KMS-11 (cell line): ENCODE measurements at regions not wholly inside any gene's neighbourhood (a gene's known extent, or its start where the extent isn't known, plus 50 kb on each side); places are given as distances from the start of the nearest gene placed in this dataset.

Experiments
- H2AFZ ChIP-seq: fragments of 200-600 bp; sonication (generic); 2 replicates; pipeline ENCODE4 v1.6.1; 2016; ENCODE audit warnings: antibody characterized with exemption, mixed run types, low read depth
- H3K27ac ChIP-seq: fragments of 200-600 bp; sonication (generic); 2 replicates; pipeline ENCODE4 v1.6.1; 2016; ENCODE audit warnings: mild to moderate bottlenecking, mixed run types
- H3K27me3 ChIP-seq: fragments of 200-600 bp; sonication (generic); 2 replicates; pipeline ENCODE4 v1.6.1; 2017; ENCODE audit warnings: mild to moderate bottlenecking, low read depth, mixed run types, moderate library complexity; ENCODE audit not compliant: insufficient read depth
- H3K36me3 ChIP-seq: fragments of 200-600 bp; sonication (generic); 2 replicates; pipeline ENCODE4 v1.6.1; 2017; ENCODE audit warnings: mild to moderate bottlenecking, mixed run types; ENCODE audit not compliant: insufficient read depth
- H3K4me1 ChIP-seq: fragments of 200-600 bp; sonication (generic); 2 replicates; pipeline ENCODE4 v1.6.1; 2016; ENCODE audit warnings: mild to moderate bottlenecking, low read depth, mixed run types; ENCODE audit not compliant: poor library complexity, severe bottlenecking
- H3K4me2 ChIP-seq: fragments of 200-600 bp; sonication (generic); 2 replicates; pipeline ENCODE4 v1.7.0; 2016; ENCODE audit warnings: mild to moderate bottlenecking, mixed run types
- H3K4me3 ChIP-seq: fragments of 200-600 bp; sonication (generic); IDR thresholded peaks from 2 replicates; pipeline ENCODE4 v1.6.1; 2017; ENCODE audit warnings: low read depth, low read length, mixed read lengths; ENCODE audit not compliant: insufficient read depth
- H3K79me2 ChIP-seq: fragments of 200-600 bp; sonication (generic); 2 replicates; pipeline ENCODE4 v1.6.1; 2016; ENCODE audit warnings: low read depth, mixed run types; ENCODE audit not compliant: insufficient read depth
- H3K9ac ChIP-seq: fragments of 200-600 bp; sonication (generic); 2 replicates; pipeline ENCODE4 v1.6.1; 2016; ENCODE audit warnings: mild to moderate bottlenecking, mixed run types
- H4K20me1 ChIP-seq: fragments of 200-600 bp; sonication (generic); 2 replicates; pipeline ENCODE4 v1.6.1; 2016; ENCODE audit warnings: mild to moderate bottlenecking, mixed run types; ENCODE audit not compliant: insufficient read depth
- CTCF ChIP-seq: fragments of 200-600 bp; sonication (generic); conservative IDR thresholded peaks from 2 replicates; pipeline ENCODE4 v1.6.1; 2017; ENCODE audit warnings: low read depth, mild to moderate bottlenecking, antibody characterized with exemption, low read length, moderate library complexity, mixed read lengths

GRCh38 chr6:22112461-22112860, 184.4 kb downstream of the PRL start:
- Histone ChIP-seq H3K27ac (no peak overlapping the region), H3K79me2 (no peaks in the 10 kb centered on the region), H3K9ac (no peak overlapping the region), H3K4me1 (no peaks in the 10 kb centered on the region), H4K20me1 (no peaks in the 10 kb centered on the region), H3K36me3 (no peaks in the 10 kb centered on the region), H3K4me2 (no peak overlapping the region), H3K4me3 (no peak overlapping the region), H2AFZ (no peak overlapping the region), H3K27me3 (no peaks in the 10 kb centered on the region)
- TF ChIP-seq CTCF, result no peak

- Histone ChIP-seq H4K20me1 (no peaks in the 10 kb centered on the region), H3K79me2 (no peaks in the 10 kb centered on the region), H3K36me3 (no peaks in the 10 kb centered on the region), H3K27me3 (no peaks in the 10 kb centered on the region), H3K4me3 (no peak overlapping the region), H3K9ac (no peak overlapping the region), H3K4me2 (no peak overlapping the region), H3K4me1 (no peaks in the 10 kb centered on the region), H3K27ac (no peak overlapping the region), H2AFZ (no peak overlapping the region)
- TF ChIP-seq CTCF, result no peak
Measured at GRCh38 chr6:22113026-22113766, 183.6 kb downstream of the PRL start.

GRCh38 chr6:22115559-22115958, 181.3 kb downstream of the PRL start:
- no peaks in the 10 kb centered on the region for H3K4me1 ChIP-seq
- no peak for TF ChIP-seq CTCF
- H3K36me3 ChIP-seq, result no peaks in the 10 kb centered on the region
- H3K9ac ChIP-seq, result no peak overlapping the region
- H3K27me3 ChIP-seq, result no peaks in the 10 kb centered on the region
- no peak overlapping the region for H3K4me2 ChIP-seq
- no peak overlapping the region for H2AFZ ChIP-seq
- H3K4me3 ChIP-seq, result no peak overlapping the region
- H3K27ac ChIP-seq, result no peak overlapping the region
- H4K20me1 ChIP-seq, result no peaks in the 10 kb centered on the region
- no peaks in the 10 kb centered on the region for H3K79me2 ChIP-seq

- Histone ChIP-seq H3K9ac (no peak overlapping the region), H3K4me2 (no peak overlapping the region), H3K4me3 (no peak overlapping the region), H2AFZ (no peak overlapping the region), H3K27me3 (no peaks in the 10 kb centered on the region), H3K79me2 (no peaks in the 10 kb centered on the region), H3K36me3 (no peaks in the 10 kb centered on the region), H3K27ac (no peak overlapping the region), H4K20me1 (no peaks in the 10 kb centered on the region), H3K4me1 (no peaks in the 10 kb centered on the region)
- TF ChIP-seq CTCF, result no peak
Measured at GRCh38 chr6:22117631-22118030, 179.2 kb downstream of the PRL start.
